ENCODE measurements at regions not wholly inside any gene's neighbourhood (a gene's known extent, or its start where the extent isn't known, plus 50 kb on each side); places are given as distances from the start of the nearest gene placed in this dataset.
A peak's percentile ranks its signal among the peaks of the same experiment; 100 is the strongest.

DNA sequence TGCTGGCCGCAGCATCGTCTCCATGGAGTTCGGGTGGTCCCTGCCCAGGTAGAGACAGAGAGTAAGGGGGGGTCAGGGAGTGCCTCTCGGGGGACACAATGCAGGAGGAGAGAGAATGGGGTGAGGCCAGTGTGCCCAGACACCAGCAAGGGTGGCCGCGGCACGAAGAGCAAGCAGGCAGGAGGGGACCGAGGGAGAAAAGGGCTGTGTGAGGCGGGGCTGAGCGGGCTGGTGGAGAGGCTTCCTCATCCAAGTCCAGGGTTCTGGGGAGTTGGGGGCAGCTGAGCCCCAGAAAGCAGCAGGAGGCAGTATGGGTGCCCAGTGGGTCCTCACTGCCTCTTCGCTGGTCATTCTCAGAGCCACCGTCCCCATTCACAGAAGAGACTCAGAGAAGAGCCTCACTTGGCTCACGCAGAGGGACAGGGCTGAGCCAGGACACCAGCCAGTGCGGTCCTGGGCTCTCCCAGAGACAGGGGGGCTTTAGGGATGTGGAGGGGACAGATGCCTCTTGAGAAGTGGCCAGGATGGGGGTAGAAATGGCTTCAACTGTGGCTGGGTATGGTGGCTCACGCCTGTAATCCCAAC is 78.9 kb downstream of the MICALL2 start:
- Histone ChIP-seq H3K9me3 (no peaks in the 10 kb centered on the region), H3K4me1 (no peaks in the 10 kb centered on the region), H3K4me3 (no peak overlapping the region), H3K27me3 (peaks cover 2 to 99% of the 10 kb centered on the region in 2 donors), H3K36me3 (no peaks in the 10 kb centered on the region), H3K27ac (no peak overlapping the region)
- ATAC-seq: no peak
- intact Hi-C loops (cut with DNase I): no loop called here
- DNase-seq: peak in 1 of 4 donors; percentile 69
- TF ChIP-seq, protein P1, sequence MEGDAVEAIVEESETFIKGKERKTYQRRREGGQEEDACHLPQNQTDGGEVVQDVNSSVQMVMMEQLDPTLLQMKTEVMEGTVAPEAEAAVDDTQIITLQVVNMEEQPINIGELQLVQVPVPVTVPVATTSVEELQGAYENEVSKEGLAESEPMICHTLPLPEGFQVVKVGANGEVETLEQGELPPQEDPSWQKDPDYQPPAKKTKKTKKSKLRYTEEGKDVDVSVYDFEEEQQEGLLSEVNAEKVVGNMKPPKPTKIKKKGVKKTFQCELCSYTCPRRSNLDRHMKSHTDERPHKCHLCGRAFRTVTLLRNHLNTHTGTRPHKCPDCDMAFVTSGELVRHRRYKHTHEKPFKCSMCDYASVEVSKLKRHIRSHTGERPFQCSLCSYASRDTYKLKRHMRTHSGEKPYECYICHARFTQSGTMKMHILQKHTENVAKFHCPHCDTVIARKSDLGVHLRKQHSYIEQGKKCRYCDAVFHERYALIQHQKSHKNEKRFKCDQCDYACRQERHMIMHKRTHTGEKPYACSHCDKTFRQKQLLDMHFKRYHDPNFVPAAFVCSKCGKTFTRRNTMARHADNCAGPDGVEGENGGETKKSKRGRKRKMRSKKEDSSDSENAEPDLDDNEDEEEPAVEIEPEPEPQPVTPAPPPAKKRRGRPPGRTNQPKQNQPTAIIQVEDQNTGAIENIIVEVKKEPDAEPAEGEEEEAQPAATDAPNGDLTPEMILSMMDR (IDR thresholded peaks at IDR 0.05): no peak

DNA sequence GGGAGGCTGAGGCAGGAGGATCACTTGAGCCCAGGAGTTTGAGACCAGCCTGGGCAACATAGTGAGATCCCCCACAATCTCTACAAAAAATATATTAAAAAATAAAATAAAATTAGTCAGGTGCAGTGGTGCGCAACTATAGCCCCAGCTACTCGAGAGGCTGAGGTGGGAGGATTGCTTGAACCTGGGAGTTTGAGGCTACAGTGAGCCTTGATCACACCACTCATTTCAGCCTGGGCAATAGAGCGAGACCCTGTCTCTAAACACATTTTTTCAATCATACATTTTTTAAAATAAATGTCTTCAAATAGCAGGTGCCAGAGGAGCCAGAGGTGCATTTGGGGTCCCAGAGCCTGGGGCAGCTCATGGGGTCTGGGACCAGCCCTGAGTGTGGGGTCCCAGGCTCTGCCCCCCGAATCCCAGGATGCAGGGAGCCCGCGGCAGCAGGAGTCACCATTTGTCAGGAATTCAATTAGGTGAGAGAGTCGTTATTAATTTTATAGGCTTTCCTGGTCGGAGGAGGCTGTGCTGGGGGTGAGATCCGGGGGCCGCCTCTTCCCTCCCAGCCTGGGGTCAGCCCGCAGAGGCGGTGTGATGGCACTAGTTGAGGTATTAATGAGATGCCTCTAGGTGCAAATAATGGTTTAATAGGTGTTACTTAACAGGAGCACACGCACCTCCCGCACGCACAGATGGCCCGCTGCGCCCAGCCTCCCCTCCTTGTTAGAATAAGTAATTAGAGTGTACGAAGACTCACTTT is 78.3 kb downstream of the MICALL2 start:
- TF ChIP-seq, protein P1 (IDR thresholded peaks at IDR 0.05): no peak
- Histone ChIP-seq H3K9me3 (no peaks in the 10 kb centered on the region), H3K36me3 (no peaks in the 10 kb centered on the region), H3K27ac (no peak overlapping the region), H3K27me3 (peaks cover 7 to 99% of the 10 kb centered on the region in 2 donors), H3K4me3 (no peak overlapping the region), H3K4me1 (no peaks in the 10 kb centered on the region)
- peak in 1 of 4 donors; percentile 62 for DNase-seq
- no peak for ATAC-seq
- intact Hi-C loops (cut with DNase I): no loop called here

DNA sequence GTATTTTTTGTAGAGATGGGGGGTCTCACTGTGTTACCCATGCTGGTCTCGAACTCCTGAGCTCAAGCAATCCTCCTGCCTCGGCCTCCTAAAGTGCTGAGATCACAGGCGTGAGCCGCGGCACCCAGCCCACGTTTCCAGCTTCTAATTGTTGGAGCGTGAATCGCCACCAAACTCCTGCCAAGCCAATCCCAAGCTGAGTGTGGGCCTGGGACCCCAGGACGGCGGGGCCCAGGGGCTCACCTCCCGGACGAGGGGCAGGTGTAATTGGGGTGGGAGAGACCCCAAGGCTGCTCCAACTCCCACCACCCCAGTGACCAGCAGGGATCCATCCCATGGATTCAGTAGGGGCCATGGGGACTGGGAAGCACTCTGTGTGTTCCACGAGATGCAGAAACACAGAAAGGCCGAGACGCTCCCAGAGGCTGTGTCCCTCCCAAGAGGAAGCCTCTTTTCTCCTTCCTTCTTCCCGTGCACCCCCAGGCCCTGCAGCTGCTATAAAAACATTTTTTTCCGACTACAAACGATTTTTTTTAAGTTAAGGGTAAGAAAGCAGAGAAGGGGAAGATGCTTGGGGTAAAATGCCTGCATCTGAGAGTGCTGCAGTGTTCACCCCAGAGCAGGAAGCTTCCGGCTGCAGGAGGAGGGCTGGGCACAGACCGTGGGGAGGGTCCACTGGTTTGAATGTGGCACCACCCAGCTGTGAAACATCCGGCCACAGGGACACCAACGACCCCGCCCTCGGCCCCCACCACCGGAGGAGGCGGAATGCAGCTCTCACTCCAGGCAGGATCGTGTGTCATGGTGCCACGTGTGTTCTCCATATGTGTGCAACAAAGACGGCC is 76.5 kb downstream of the MICALL2 start:
- Histone ChIP-seq H3K27ac (no peak overlapping the region), H3K36me3 (no peaks in the 10 kb centered on the region), H3K4me1 (no peaks in the 10 kb centered on the region), H3K9me3 (no peaks in the 10 kb centered on the region), H3K27me3 (peaks cover 14 to 99% of the 10 kb centered on the region in 2 donors), H3K4me3 (no peak overlapping the region)
- intact Hi-C loops (cut with DNase I): no loop called here
- ATAC-seq: no peak
- TF ChIP-seq, protein P1 (IDR thresholded peaks at IDR 0.05): no peak
- peak in 1 of 4 donors; percentile 52 for DNase-seq

DNA sequence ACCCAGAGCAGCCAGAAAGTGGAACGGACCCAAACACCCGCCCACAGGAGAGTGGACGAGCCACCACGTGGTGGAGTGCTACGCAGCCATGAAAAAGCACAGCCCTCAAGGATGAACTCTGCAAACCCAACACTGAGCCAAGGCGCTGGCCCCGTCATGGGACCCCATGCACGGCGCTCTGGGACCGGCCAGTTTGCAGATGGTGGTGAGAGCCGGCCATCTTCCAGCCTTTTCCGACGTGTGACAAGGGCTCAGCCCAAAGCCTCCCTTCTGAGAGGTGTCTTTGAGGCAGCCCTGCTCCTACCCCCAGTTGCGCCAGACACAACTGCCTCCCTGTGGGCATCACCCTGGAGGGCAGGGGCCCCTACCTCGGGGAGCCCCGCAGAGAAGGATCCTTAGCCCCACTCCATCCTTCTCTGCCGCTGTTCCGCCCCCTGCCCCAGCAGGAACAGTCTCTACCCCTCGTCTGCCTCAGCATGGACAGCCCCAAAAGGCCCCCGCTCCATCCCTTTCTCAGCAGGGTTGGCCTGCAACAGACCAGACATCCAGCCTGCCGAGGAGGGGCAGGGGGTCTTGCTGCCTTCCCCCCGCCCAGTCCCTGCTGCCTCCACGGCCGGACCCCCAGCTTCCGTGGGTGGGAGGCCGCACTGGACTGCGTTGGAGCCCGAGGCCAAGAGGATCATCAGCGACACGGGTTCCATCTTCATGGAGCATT is 75.7 kb downstream of the MICALL2 start:
- intact Hi-C loops (cut with DNase I): no loop called here
- Histone ChIP-seq H3K27me3 (peaks cover 14 to 99% of the 10 kb centered on the region in 2 donors), H3K4me1 (no peaks in the 10 kb centered on the region), H3K27ac (no peak overlapping the region), H3K4me3 (no peak overlapping the region), H3K9me3 (no peaks in the 10 kb centered on the region), H3K36me3 (no peaks in the 10 kb centered on the region)
- DNase-seq (peak in 1 of 4 donors; percentile 69), ATAC-seq (no peak)
- TF ChIP-seq, protein P1 (IDR thresholded peaks at IDR 0.05): no peak
